ENCODE measurements at regions not wholly inside any gene's neighbourhood (a gene's known extent, or its start where the extent isn't known, plus 50 kb on each side); places are given as distances from the start of the nearest gene placed in this dataset.

GRCh38 chr2:19725392-19725791, 176.4 kb downstream of the TTC32 start:
- no peak for DNase-seq (ENCODE audit: extremely low read depth in 1 of 2, low read depth in 1 of 2)

DNA sequence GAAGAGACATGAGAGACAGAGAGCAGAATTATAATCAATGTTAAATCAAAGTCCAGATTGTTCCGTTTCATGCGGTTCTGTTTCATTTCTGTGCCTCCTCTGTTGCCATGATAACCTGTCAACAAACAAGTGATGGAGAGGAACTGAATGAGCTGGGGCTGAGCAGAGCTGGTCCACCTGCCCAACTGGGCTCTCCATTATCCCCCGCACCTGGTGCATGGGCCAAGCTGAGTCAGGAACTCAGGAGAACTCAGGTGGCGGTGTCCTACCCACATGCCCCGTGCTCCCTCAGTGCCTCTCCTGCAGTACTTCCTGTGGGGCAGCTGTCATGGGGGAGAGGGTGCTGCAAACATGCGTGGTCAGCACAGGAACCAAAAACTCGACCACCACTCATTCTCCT, 178.8 kb downstream of the TTC32 start:
- DNase-seq (ENCODE audit: extremely low read depth in 1 of 2, low read depth in 1 of 2) = no peak

DNA sequence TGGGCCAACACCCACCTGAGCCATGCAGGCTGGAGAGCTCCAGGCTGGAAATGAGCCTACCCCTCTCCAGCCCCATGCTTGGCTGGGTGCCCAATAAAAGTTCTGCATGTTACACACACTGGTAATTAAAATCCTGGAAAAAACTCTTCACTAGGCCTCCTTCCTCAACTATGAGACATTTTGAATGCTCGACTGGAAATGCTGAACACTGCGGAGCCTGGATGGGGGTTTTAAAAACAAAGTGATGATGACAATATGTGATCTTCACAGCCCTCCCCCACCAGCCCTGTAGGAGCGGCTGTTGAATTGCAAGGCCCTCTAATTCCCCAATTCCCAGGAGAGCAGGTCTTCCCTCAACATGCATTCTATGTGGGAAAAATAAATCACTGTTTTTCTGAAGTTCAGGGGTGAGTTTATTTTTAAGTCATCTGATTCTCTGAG, 179.2 kb downstream of the TTC32 start:
- DNase-seq (ENCODE audit: extremely low read depth in 1 of 2, low read depth in 1 of 2) = no peak

GRCh38 chr2:19720306-19720705, 181.5 kb downstream of the TTC32 start:
- no peak for DNase-seq (ENCODE audit: extremely low read depth in 1 of 2, low read depth in 1 of 2)

- no peak for DNase-seq (ENCODE audit: extremely low read depth in 1 of 2, low read depth in 1 of 2)
Measured at GRCh38 chr2:19719540-19719939, 182.2 kb downstream of the TTC32 start.

DNA sequence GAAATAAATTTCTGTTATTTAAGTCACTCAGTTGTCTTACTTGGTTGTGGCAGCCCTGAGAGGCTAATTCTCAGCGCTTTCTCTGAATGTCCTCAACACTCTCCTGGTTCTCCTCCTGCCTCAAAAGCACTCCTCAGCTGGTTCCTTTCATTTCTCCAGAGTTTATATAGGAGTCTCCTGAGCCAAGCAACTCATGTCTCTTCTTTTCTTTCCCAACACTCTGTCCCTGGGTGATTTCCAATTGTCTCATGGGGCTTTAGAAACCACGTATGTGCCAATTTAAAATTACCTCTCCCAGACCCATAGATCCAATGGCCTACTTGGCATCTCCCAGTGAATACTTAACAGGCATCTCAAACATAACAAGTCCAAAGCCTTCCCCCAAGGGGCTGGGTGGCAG, 184.3 kb downstream of the TTC32 start:
- DNase-seq (ENCODE audit: extremely low read depth in 1 of 2, low read depth in 1 of 2) = no peak

GRCh38 chr2:19714926-19715325, 186.9 kb downstream of the TTC32 start:
- no peak for DNase-seq (ENCODE audit: extremely low read depth in 1 of 2, low read depth in 1 of 2)

GRCh38 chr2:19712850-19713249, 188.9 kb downstream of the TTC32 start:
- DNase-seq (ENCODE audit: extremely low read depth in 1 of 2, low read depth in 1 of 2) = no peak

DNA sequence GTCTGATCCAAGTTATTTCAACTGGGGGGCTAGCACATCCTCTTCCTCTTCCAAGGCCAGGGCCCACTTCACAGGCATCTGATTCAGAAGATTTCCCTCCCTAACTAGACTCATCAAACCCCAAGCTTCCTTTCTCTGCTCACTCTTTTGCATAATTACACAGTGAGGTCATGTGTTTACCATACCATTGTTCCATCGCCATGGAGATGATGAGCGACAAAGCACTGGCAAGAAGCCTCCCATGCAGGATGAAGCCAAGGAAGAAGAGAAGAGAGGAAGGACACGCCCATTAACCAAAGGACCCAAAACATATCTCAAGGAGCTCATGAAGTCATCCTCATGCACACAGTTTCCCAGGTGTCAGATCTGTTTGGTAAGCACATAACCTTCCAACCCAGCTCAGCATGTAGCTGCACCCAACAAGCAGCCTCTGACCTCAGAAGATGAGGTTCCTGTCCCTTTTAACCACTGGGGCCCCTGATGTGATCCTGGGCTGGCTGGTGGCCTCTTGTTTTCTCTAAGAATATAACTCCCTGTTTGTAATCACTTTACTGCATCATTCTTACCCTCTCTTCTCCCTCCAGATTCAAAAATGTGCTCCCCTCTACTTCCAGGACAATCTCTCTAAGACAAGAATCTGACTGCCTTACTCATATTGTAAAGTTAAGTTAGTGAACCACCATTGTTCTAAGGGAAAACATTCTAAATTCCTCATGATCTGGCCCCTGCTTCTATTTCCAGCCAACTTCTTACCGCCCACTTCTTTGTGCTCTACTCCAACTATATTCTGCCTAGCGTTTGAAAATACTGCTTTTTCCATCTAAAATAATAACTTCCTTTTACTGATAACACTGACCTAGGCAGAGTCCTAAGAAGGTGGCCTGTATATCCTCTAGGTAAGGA, 190.1 kb downstream of the TTC32 start:
- DNase-seq (ENCODE audit: extremely low read depth in 1 of 2, low read depth in 1 of 2) = no peak

- no peak for DNase-seq (ENCODE audit: extremely low read depth in 1 of 2, low read depth in 1 of 2)
Measured at GRCh38 chr2:19710230-19710629, 191.6 kb downstream of the TTC32 start.

DNA sequence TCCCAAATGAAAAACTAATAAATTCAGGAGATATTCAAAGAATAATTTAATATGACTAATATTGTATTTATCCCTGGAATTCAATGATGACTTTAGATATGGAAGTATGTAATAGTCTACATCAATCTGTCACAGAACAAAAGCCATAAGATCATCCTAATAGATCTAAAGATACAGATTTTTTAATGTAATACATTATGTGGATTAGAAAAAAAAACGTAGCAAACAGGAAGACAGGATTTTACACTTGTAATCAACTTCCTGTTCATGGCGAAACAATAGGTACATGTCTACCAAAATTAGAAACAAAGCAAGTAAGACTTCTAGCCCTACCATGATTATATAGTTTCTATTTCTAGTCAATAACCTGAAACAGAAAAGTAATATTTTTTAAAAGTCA, 192.2 kb downstream of the TTC32 start:
- DNase-seq (ENCODE audit: extremely low read depth in 1 of 2, low read depth in 1 of 2) = no peak

DNA sequence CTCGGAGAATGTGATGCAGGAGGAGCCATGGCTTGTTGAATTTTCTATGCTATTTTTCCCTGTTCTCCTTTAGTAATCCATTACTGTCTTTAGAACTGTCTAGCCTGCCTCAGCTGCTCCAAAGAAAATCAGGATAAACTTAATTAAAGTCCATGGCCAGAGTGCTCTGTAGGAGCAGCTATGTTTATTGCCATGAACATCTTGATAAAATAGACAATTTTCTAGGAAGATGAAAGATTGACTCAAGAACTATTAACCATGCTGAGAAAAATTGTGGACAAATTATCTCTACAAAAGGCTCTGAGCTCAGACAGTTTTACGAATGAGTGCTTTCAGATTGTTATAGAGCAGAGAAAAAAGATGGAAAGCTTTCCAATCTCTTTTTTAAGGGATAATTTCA, 193.0 kb downstream of the TTC32 start:
- no peak for DNase-seq (ENCODE audit: extremely low read depth in 1 of 2, low read depth in 1 of 2)

GRCh38 chr2:19706332-19706731, 195.5 kb downstream of the TTC32 start:
- no peak for DNase-seq (ENCODE audit: extremely low read depth in 1 of 2, low read depth in 1 of 2)

DNA sequence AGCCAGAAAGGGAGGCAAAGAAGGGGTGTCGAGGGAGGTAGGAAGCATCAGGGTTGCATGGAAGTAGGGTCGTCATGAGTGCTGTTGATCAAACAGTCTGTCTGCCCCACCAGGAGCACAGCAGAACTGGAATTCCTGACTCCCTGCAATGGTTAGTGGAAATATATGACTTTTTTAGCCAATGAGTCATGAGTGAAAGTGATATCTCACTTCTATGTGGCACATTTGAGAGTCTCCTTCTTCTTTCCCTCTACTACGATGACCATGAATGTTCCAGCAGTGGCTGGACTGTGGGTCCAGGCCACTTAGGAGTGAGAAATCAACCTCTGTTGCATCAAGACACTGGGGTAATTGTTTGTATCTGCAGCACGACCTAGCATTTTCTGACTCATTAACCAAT, 199.5 kb downstream of the TTC32 start:
- DNase-seq (ENCODE audit: extremely low read depth in 1 of 2, low read depth in 1 of 2) = no peak

DNA sequence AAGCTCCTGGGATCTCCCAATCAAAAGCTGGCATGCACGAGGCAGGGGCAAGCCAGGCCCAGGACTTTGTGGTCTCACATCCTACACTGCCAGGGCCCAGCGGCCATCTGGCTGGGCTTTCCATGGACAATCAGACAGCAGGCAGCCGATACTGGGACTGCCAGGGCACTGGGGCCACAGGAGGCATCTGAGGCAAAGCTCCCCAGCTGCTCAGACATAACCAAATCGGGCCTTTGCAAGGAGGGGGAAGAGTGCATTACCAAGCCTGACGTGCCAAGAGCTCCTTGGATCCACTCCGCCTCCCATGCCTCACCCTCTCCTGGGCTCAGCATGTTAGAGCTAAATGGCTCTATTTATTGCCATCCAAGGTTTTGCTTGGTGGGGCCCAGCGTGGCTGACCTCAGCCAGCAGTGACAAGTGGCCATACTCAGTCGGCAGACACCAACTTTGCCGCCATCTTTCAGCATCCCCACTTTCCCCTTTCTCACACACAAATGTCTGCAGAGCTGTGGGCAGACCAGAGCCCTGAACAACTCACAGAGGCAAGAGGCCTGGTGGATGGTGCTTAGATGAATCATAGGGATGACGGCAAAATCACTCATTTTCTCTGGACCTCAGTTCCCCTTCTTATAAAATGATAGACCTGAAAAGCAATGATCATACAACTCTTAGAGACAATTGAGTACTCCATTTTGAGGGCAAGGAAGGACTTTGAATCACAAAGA, 200.8 kb downstream of the TTC32 start:
- DNase-seq (ENCODE audit: extremely low read depth in 1 of 2, low read depth in 1 of 2) = no peak

GRCh38 chr2:19697131-19697530, 204.7 kb downstream of the TTC32 start:
- DNase-seq (ENCODE audit: extremely low read depth in 1 of 2, low read depth in 1 of 2) = no peak

- DNase-seq (ENCODE audit: extremely low read depth in 1 of 2, low read depth in 1 of 2) = no peak
Measured at GRCh38 chr2:19695706-19696105, 206.1 kb downstream of the TTC32 start.

GRCh38 chr2:19691892-19692291, 209.9 kb downstream of the TTC32 start:
- DNase-seq (ENCODE audit: extremely low read depth in 1 of 2, low read depth in 1 of 2) = no peak

GRCh38 chr2:19690429-19690828, 211.4 kb downstream of the TTC32 start:
- no peak for DNase-seq (ENCODE audit: extremely low read depth in 1 of 2, low read depth in 1 of 2)

DNA sequence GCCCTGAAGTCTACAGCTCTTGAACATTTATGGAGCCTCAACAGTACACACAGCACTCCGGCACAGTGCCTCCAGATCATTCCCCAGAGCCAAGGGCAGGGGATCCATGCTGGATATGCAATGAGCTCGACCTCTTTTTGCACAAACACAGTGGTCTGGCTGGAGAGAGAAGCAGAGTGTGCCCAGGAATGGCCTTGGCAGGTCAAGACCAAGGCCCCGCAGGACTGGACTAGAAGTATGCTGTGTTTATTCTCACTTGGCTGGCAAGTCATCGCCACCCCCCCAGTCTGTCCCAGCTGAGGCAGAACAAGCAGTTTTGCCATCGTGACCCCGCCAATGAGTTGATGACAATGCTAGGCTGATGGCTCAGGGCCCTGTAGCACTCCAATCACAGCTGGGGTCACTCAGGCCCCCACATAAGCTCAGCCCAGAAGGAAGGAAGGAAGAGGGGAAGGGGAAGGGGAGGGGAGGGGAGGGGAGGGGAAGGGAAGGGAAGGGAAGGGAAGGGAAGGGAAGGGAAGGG, 212.1 kb downstream of the TTC32 start:
- DNase-seq (ENCODE audit: extremely low read depth in 1 of 2, low read depth in 1 of 2) = no peak

GRCh38 chr2:19688059-19688458, 213.7 kb downstream of the TTC32 start:
- no peak for DNase-seq (ENCODE audit: extremely low read depth in 1 of 2, low read depth in 1 of 2)

Data from stimulated activated CD8-positive, alpha-beta memory T cell treated with anti-CD3 and anti-CD28 coated beads, Interleukin-7, amount 100 ng/mL, for 48 hours (primary cell).